CD1c-positive myeloid dendritic cell (primary cell): ENCODE measurements at regions not wholly inside any gene's neighbourhood (a gene's known extent, or its start where the extent isn't known, plus 50 kb on each side); places are given as distances from the start of the nearest gene placed in this dataset.
"Not testable (repeated sequence)": the region's sequence is repeated elsewhere in the genome, so short reads cannot be mapped to it uniquely, and the experiment has no call there.

Experiments used
- DNase-seq: peaks from one replicate; pipeline ENCODE4 v3.0.0-alpha.2; 2016; ENCODE audit errors: extremely low spot score

DNA sequence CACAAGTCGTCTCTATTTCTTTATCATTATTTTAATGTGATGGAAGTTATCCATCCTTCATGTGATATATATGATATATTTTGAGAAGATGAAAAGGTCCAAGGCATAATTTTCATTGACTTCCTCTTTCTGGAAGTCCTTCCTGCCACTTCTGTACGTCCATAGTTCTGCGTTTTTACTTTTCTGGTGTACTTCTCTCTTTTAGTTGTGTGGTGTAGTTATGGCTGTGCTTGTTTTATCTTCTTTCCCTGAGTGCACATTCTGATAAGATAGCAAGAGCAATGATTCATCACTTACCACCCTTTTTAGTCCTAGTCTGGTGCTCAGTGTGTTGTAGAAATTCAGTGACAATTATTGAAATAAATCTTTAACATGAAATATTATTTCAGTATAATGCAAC lies 231.3 kb upstream of the FERD3L start:
- DNase-seq, result peak; percentile 16

GRCh38 chr7:19375976-19376375 lies 230.8 kb upstream of the FERD3L start:
- peak; percentile 26 for DNase-seq

DNA sequence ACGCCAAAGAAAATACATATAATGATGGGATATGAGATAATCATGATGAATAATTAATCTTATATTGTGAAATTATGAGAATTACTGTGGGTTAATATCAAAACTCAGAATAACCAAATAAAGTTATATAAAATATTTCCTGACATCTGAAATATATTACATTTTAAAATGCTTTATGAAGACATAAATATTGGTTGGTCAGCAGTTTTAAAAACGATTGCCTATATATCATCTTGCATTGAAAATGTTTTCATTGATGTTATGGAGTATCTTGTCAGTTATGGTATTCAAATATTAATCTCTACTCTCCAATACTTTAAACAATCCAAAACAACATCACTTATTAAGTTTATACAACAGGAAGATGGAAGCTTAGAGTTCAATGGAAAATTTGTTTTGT lies 228.1 kb upstream of the FERD3L start:
- DNase-seq, result no peak

DNA sequence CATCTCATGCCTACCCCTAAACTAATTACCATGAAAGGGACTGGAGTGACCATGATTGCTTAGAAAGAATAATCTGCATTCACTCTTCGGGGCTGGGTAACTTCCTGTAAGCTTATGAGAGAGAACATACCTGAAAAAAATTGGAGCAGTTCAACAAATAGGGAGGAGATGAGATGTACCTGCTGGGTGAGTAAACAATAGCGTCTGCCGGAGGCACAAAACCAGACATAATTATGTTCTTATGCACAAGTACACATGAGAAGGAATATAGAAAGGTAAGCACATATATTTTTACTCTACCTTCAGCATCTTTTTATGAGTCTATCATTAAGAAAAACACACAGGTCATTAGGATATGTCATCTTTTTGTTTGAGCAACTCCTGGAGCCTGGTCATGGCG lies 224.6 kb upstream of the FERD3L start:
- DNase-seq, result no peak

GRCh38 chr7:19369182-19369581 lies 224.0 kb upstream of the FERD3L start:
- DNase-seq, result no peak

DNA sequence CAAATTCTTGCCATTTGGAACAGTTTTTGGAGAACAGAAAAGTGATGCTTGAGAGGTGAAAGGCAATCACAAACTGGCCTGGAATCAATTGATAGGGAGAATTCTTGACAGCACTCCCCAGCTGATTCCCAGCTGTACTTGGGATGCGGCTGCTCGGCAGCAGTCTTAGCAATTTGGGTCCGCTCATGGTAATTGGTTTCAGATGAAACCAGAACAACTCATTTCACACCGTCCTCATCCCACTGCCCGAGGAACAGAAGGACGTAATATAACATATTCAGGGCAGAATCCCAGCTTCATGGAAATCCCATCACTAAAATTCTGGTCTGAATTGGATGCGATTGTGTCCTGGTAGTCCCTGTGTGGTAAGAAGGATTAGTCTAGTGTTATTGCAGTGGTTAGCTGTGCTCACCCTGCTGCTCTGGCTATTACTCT lies 223.3 kb upstream of the FERD3L start:
- no peak for DNase-seq

DNA sequence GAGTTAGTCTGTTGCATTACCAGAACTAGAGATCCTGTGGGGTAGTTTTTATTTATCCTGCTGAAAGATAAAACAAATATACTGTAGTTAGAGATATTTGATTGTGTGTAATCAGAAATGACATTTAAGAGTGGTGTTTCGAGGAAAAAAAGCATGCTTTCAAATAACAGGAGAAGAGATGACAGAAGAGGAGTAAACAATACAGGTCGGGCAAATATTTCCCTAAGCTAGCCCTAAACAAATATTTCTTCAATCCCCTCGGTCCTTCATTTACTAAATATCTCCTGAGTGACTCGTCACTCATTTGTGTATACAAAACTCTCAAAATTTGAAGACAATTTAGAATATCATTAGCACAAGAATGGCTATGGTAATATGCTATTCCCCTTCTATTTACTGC lies 219.7 kb upstream of the FERD3L start:
- no peak for DNase-seq

DNA sequence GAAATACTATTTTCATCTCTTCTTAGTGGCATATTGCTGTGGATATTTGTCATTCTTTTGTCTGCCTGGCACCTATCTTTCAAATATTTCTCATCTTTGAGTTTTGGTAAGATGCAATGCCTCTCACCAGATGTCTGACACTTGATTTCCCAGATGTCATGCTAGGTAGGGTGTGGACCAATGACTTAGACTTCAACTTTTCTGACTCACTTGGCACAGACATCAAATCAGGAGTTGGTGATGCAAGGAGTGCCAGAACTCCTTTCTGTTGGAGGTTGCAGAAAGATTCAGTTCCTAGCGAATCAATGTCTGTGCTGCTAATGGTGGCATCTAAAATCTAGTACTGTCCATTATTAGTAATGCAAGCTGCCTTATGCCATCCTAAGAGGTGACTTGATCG lies 216.9 kb upstream of the FERD3L start:
- DNase-seq, result no peak

GRCh38 chr7:19353180-19353579 lies 208.0 kb upstream of the FERD3L start:
- DNase-seq, result no peak

- no peak for DNase-seq
These were observed 207.1 kb upstream of the FERD3L start for GRCh38 chr7:19352305-19352695.

- no peak for DNase-seq
These were observed 206.4 kb upstream of the FERD3L start for GRCh38 chr7:19351341-19352304.

GRCh38 chr7:19339512-19339911 lies 194.3 kb upstream of the FERD3L start:
- no peak for DNase-seq

- not testable (repeated sequence) for DNase-seq
These were observed 193.3 kb upstream of the FERD3L start for GRCh38 chr7:19338512-19338911.

DNA sequence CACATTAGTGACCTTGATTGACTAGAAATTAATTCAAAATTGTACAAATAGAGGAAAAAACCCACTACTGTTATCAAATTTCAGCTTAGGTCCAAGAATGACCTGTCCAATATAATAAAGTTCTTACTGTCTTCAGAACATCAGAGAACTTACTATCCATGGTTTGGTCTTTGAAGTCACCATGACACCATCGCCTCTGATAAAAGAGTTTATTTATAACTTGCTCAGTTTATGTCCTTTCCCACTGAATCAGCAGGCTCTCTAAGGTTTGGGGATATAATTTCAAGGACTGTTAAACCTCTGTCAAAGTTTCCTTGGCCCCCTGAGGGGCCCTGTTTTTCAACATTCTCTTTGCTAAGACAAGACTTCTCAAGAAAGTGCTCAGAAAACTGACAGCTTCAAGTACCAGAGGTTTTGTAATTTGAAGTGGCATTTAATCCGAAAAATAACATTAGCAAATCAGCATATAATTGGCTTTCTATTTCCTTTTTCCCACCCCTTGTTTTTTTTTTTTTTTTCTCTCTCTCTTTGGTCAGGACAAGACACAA lies 191.7 kb upstream of the FERD3L start:
- no peak for DNase-seq

DNA sequence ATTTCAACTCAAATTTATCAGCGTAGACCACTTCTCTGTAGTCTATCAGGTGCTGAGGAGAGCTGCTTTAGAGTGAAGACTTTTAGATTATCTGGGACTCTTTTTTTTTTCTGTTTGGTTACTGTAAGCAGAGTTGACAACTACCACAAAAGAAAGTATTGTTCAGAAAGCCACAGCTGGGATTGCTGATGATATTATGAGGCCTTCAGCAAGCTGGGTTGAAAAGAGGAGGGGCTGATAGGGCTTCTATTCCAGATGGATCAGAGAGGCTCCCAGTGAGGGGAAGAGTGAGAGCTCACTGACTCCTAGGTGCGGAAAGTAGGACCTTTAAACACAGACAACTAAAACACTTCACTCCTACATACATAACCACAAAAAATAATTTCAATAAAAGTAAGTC lies 188.5 kb upstream of the FERD3L start:
- no peak for DNase-seq

DNA sequence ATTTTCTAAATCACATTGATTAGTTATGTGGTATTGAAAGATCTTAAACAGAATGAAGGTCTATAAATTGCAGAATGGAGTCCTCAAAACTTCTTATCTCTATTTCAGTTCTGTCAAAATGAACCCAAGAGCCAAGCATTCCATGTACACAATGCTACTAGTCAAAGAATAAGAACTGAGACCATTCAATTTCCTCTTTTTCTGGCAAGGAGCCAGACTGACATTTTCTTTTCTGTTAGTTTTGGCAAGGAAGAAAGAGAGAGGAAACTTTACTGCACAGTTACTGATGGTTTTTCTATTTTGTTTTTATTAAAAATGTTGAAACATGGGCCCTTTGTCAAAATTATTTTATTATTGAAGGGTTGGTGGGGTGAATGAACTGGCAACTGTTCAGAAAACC lies 181.8 kb upstream of the FERD3L start:
- DNase-seq, result no peak

GRCh38 chr7:19322002-19322401 lies 176.8 kb upstream of the FERD3L start:
- DNase-seq, result no peak

DNA sequence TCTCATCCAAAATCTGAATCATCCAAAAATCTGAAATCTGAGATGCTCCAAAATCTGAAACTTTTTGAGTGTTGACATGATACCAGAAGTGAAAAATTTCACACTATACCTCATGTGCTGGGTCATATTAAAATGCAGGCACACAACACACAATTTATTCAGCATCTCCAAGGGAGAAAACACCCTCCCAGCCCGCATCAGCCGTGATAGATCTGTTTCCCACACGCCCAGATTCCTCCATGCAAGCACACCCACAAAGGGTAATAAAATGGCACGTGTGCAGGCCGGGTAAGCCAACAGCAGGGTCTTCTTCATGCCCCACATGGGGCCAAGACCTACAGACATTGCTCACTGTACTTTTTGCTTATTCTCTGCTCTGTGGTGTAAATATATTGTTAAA lies 173.1 kb upstream of the FERD3L start:
- no peak for DNase-seq

DNA sequence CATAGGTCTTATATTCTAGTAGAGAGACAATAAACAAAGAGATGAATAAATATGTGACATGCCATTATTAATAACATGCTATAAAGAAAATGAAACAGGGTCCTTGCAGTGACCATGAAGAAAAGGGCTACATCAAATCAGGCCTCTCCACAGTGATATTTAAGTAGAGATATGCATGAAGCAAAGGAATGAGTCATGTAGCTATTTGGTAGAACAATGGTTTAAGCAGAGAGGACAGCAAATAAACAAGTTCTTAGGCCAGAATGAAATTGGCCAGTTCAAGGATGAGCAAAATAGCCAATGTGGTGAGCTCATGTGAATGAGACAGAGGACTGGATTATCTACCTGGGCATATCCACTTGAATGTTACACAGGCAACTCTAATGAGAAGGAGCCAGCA lies 172.2 kb upstream of the FERD3L start:
- DNase-seq, result no peak

DNA sequence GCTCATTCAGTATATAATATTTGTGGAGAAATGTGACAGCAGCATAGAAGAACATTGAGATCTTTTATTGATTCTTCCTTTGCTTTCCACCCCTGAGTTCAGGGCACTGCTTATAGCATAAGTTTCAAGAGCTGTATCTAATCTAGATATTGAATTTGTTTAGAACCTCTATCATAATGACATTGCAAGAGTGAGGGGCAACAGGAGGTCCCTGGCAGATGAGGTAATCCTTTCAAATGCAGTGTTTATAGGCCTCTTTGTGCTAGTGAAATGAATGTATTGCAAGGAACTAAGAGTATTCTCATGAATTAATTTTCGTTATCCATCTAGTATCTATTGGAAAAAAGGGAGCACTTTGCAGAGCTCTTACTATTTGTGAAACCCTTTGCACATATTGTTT lies 167.2 kb upstream of the FERD3L start:
- no peak for DNase-seq

DNA sequence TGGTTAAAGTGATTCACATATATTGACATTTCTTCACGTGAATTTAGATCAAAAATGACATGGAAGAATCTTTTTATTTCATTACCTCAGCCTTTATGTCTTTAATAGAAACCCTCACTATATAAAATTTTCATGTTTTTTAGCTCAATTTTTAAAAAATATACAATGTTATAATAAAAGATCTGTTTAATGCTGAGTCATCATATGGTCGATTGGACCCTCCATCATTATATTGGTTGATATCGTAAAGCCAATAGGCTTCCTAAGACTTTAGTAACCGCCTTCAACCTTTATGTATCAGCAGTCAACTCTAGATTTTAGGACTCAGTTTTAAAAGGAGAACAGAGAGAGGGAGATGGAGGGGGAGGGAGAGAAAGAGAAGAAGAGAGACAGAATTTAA lies 162.3 kb upstream of the FERD3L start:
- DNase-seq, result no peak

- no peak for DNase-seq
These were observed 160.5 kb upstream of the FERD3L start for GRCh38 chr7:19305698-19306097.

DNA sequence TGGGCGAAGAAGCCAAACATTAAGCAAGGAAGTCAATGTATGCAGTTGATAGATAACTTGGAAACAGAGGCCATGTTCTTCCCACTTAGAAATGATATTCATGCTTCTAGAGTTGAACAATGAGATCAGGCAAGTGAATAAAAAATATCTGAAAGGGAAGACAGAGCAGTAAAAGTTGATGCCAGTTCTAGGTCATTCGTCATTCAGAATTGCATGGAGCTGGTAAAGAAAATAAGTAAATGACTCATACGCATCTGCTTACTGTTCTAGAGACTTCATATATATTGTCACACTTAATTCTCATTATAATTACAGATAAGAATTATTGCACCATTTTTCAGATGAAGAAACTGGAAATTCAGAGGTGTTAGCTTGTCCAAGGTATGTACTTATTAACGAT lies 158.9 kb upstream of the FERD3L start:
- no peak for DNase-seq
